ENCODE measurements at regions not wholly inside any gene's neighbourhood (a gene's known extent, or its start where the extent isn't known, plus 50 kb on each side); places are given as distances from the start of the nearest gene placed in this dataset.

DNA sequence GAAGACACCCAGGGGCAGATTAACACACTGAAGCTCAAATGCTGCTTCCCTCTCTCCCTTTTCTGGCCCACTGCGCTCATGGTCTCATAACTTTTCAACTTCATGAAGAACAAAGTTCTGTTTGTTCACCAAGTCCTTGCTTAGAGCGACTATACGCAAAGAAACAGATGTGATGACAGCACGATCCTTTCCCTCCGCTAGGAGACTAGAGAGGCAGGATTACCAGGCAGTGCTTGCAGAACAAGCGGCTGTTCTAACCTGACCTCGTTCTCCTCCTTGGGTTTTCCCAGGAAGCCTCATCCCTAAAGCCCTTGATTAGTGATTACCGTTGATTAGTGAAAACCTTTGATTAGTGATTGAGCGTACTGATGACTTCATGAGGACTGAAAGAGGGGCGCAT, 649.9 kb downstream of the IRX1 start:
- no peak for TF ChIP-seq POLR2A (IDR thresholded peaks at IDR 0.05)
- TF ChIP-seq, protein P1, sequence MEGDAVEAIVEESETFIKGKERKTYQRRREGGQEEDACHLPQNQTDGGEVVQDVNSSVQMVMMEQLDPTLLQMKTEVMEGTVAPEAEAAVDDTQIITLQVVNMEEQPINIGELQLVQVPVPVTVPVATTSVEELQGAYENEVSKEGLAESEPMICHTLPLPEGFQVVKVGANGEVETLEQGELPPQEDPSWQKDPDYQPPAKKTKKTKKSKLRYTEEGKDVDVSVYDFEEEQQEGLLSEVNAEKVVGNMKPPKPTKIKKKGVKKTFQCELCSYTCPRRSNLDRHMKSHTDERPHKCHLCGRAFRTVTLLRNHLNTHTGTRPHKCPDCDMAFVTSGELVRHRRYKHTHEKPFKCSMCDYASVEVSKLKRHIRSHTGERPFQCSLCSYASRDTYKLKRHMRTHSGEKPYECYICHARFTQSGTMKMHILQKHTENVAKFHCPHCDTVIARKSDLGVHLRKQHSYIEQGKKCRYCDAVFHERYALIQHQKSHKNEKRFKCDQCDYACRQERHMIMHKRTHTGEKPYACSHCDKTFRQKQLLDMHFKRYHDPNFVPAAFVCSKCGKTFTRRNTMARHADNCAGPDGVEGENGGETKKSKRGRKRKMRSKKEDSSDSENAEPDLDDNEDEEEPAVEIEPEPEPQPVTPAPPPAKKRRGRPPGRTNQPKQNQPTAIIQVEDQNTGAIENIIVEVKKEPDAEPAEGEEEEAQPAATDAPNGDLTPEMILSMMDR (IDR thresholded peaks at IDR 0.05) = no peak

Measured in esophagus squamous epithelium (tissue), 4 donors.